DLD1 (cell line): ENCODE measurements at regions not wholly inside any gene's neighbourhood (a gene's known extent, or its start where the extent isn't known, plus 50 kb on each side); places are given as distances from the start of the nearest gene placed in this dataset.
"Not testable (repeated sequence)": the region's sequence is repeated elsewhere in the genome, so short reads cannot be mapped to it uniquely, and the experiment has no call there.

Source experiments
- in situ Hi-C: cut with HindIII; loops from 2 replicates; pipeline ENCODE4 v1.10.0; 2017; ENCODE audit warnings: low sequenced_read_pairs

DNA sequence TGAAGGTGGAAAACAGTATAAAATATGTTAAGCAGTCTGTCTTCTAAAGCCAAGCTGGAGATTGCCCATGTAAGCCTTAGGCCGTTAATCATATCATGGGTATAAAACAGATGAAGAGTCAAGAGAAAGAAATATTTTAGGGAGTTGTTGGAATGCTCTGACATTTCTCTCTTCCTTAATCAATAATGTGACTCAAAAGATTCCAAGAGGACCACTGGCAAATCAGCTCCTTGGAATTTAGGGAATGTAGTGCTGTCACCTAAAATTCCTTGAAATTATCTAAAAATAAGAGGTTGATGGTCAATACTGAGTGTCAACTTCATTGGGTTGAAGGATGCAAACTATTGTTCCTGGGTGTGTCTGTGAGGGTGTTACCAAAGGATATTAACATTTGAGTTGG is 525.9 kb downstream of the KCNA4 start:
- in situ Hi-C loops: no loop called here

DNA sequence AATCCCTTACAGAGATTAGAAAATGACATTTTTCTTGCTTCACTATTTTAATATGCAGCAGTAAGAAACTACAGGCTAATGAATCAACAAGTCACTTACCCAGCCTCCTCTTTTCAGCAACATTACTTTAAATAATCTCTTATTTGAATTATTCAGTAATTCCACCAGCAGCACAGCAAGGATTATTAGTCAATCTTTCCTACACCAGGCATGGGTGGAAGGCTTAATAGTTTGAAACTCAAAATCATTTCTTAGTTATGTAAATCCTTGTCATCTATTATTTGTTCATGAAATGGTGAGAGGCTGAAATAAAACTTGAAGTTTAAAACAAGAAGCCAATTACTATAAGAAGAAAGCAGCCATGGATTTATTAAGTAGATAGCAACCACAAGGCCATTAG is 530.5 kb downstream of the KCNA4 start:
- in situ Hi-C loops: no loop called here

DNA sequence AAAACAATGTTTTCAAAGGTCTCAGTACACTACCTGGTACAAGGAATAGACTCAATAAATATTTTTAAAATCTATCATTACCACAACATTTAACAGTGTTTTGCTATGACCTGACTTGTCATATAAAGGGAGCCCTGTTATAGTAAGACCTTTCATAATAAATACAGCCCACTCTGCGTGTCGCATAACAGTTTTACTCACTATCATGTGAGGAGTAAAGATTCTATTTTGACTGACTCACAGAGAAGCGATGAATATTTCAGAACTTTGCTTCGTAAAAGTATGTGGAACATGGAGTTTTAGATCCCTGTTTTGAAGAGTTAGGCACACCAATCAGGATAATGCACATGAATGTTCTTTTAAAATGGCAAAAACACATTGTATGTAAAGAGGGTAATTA is 531.2 kb downstream of the KCNA4 start:
- in situ Hi-C loops: no loop called here

DNA sequence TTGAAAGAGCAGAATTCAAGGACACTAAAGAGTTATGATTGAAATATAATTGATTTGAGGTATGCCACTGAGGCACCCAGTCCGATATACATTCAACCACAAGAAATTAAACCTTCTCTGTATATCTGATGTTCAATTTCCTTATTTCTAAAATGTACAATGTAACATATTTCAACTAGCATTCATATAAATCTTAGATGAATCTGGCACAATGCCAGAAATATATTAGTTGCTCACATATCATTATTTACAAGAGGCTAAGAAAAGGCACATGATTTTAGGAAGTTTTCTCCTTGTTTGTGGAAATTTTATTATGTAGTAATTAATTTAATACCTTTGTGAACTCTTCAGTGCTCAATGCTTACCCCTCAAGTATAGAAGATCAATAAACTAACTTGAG is 532.3 kb downstream of the KCNA4 start:
- in situ Hi-C loops: no loop called here

DNA sequence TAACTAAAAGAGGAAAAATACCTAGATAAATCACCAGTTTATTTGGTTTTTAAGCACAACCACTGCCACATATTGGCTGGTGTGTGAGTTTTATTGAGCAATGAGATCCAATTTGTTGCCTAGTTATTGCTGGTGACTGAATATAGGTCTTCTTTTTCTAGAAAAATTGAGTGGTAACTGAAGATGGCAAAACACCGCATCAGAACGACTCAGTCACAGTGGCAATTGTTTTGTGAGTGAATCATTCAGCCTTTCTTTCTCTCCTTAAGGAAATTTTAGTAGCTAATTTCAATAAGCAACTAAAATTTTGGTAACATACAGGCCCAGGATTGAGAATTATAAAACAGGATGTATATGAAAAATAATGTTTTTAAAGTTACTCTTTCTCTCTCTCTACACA is 533.0 kb downstream of the KCNA4 start:
- in situ Hi-C loops: no loop called here

DNA sequence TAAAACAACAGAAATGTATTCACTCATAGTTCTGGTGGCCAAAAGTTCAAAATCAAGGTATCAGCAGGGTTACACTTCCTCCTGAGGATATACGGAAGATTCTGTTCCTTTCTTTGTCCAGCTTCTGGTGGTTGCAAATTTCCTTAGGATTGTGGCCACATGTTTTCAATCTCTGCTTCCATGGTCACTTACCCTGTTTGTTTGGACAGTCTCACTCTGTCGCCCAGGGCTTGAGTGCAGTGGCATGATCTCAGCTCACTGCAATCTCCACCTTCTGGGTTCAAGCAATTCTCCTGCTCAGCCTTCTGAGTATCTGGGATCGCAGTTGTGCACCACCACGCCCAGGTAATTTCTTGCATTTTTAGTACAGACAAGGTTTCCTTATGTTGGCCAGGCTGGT is 534.3 kb downstream of the KCNA4 start:
- in situ Hi-C loops: no loop called here

DNA sequence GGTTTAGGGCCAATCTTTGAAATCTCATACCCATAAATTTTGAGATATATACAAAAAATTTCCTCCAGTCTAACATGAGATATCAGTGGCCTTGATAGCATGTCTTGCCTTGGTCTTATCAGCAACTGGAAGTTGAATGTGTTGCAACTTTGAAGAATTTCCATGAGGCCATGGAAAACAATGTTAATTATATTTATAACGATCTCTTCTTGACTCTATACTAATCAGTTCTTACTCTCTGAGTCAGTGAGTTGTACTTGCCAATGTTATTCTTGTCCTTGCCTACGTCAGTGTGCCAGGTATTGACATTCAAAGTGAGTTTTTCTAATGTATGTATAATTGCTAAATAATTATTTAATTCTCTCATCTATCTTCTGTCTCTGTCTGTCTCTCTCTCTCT is 535.1 kb downstream of the KCNA4 start:
- in situ Hi-C loops: no loop called here

DNA sequence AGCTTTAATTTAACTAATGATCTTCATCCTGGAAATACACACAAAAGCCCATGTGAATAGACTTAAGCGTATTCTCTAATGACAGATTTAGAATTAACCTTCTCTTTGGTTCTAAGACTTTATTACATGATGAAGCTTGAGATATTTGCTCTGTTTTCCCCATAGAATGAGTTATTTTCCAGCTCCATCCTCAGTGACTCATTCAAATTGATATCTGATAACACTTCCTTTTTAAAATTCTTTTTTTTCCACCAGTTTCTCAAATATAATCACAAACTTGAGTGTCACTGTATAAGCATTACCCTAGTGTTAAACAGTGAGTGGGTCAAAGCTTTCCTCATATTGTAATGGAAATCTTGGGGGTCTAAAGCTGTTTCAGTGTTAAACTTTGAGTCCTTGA is 535.8 kb downstream of the KCNA4 start:
- in situ Hi-C loops: no loop called here

DNA sequence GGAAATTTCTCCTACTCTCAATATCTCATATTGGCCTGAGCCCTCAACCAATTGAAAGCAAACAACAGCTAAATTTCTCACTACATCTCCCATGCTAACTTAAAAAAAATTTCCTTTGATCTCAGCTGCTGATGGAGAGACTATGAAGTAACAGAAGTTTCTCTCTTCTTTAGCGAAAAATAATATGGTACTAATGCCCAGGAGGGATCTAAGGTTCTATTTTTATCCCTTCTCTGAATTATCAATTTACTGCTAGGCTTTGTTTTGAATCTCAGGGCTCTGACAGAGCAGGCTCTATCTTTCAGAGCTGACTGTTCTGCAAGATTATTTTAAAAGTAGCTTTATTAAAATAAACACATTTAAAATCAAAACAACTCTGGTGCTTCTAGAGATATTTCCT is 558.6 kb downstream of the KCNA4 start:
- in situ Hi-C loops: no loop called here

DNA sequence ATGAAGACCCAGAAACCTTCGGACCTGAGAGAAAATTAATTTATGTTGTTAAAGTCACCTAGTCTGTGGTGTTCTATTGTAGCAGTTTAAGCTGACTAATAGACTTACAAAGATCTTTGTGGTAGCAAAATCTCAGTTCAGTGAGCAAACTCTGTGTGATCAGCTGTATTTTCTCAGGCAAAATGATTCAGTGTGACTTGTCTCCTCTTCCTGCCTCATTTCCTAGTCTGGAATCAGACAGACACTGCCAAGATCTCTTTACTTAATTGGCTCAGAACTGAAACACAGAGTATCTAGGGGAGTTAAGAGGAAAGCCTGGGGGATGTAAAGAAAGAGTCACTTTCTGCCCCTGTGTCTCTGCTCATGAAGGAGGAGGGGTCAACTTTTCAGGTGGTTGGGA is 564.7 kb downstream of the KCNA4 start:
- in situ Hi-C loops: no loop called here

DNA sequence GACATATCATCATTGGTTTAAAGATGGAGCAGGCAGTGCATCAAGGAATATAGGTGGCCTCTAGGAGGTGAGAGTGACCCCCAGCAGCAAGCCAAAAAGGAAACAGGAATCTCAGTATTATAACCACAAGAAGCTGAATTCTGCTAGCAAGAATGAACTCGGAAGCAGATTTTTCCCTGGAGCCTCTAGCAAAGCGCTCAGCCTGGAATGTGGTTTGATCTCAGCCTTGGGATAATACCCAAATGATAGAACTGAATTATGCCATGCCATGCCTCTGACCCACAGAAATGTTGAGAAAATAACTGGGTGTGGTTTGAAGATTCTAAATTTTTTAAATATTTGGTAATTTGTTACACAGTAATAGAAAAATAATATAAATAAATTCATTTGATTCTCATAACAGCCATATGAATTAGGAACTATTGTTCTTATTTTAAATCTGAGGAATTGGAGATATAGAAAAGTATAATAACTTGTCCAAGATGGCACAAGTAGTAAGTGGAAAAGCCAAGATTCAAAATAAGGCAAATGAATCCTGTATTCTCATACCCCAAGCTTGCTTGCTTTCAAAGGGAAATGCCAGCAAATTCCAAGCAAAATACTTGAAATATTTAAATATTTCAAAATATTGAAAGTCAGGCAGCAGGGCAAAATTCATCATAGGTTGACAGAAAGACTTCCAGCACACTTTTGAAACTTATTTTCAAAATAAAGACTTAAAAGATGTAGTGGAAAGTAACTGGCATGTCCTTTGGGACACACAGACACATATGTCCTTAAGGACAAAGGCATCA is 567.4 kb downstream of the KCNA4 start:
- in situ Hi-C loops: no loop called here

DNA sequence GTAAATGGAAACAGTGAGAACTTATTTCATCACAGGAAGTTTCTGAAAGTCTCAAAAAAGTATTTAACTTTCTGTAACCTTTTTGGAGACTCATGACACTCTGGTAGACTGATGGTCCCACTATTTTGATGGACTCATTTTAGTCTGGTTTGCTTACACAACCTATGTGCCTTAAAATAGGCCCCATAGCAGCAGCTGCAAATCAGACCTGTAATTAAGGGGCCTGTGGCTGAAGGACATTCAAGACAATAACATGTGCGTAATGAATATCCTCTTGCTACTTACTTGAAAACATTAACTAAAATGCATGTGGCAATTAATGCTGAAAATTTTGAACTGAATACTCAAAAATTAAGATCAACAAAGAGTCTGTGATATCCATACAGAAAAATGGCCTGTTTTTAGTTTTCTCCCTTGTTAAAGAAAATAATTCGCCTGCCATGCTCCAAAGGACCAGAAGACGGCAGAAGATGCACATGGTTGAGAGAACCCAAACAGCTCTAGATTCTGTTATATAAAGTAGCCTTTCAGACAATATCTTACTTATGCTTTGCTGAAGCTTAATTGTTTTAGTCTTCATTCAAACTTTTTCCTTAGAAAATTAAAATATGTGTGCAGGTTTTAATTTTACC is 568.5 kb downstream of the KCNA4 start:
- in situ Hi-C loops: no loop called here

DNA sequence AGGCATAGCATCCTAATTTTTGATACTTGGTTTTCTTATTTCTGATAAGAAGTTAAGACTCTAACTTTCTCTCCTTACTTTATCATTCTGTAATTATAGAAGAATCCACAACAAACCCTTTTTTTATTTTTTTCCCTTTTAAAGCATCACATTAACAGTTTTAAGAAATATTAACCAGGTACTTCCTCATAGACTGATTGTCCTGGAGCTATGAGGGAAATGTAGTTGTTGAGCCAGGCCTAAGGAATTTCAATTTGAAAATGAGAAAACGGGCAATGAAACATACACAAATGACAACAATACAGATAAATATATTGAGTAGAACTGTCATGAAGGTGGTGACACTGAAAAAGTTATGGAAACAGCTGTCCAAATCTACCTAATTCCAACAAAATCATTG is 569.0 kb downstream of the KCNA4 start:
- in situ Hi-C loops: no loop called here

DNA sequence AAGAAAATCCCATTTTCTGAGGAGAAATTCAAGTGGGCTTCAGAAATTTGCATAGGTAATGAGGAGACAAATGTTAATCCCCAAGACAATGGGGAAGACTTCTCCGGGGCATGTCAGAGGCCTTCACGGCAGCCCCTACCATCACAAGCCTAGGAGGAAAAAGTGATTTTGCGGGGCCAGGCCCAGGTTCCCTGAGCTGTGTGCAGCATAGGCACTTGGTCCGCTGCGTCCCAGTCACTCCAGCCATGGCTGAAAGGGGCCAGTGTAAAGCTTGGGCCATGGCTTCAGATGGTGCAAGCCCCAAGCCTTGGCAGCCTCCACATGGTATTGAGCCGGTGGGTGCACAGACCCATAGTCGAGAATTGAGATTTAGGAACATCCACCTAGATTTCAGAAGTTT is 570.7 kb downstream of the KCNA4 start:
- in situ Hi-C loops: no loop called here

DNA sequence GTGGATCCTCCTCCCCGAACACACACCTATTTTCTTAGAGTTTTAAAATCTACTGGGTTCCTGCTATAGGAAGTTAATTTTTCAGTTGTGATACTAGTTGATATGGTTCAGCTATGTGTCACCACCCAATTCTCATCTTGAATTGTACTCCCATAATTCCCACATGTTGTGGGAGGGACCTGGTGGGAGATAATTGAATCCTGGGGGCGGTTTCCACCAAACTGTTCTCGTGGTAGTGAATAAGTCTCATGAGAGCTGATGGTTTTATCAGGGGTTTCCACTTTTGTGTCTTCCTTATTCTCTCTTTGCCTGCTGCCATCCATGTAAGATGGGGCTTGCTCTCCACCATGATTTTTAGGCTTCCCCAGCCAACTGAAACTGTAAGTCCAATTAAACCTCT is 571.6 kb downstream of the KCNA4 start:
- in situ Hi-C loops: not testable (repeated sequence)

DNA sequence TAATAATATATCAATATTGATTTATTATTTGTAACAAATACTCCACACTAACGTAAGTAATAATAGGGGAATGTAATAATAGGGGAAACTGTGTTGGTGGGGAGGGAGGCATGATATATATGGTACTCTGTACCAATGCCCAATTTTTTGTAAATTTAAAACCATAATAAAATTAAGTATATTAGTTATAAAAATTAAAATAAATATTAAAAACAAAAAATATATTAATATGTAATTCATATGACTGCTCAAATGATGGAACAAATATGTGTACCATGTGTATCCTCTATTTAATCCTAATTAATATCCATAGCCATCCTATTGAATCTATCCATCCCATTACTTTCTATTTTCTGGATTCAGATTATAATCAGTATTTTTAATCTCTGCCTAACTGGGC is 578.0 kb downstream of the KCNA4 start:
- in situ Hi-C loops: no loop called here

DNA sequence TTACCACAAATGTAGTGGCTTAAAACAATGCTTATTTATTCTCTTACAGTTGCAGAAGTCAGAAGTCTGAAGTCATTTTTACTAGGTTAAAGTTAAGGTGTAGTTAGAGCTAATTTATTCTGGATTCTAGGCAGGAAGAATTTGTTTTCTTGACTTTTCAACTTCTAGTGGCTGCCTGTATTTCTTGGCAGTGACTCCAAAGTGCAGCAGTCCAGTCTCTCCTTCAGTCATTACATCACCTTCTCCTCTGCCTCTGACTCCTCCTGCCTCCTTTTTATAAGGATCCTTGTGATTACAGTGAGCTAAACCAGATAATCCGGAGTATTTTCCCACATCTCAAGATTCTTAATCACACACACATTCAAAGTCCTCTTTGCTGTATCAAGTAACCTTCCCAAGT is 581.4 kb downstream of the KCNA4 start:
- in situ Hi-C loops: no loop called here

DNA sequence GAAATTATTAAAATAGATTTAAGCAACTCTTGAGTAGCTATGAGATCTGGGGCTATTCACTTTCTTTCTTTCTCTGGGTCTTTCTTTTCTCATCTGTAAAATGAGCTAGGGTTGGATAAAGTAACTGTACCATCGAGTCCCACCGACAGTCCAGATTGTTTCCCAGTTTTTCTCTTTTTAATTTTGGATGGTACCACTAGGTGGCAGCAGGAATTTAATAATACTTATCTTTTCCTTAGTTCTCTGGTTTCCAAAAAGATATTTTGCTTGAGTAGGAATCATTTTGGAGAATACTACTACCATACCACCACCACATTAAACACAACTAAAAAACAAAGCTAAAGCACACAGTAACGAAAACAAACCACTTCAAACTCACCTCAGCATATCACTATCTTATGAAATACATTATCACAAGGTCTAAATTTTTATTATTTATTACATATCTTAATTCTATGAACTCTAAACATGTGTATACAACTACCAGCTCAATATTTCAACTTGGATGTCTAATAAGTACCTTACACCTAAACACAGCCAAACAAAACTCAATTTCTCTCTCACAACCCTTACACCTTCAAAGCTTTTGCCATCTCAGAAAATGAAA is 584.0 kb downstream of the KCNA4 start:
- in situ Hi-C loops: loop anchor here (5.0 kb wide), 1 partner anchor 41 kb away; no protein-coding TSS in a partner anchor

DNA sequence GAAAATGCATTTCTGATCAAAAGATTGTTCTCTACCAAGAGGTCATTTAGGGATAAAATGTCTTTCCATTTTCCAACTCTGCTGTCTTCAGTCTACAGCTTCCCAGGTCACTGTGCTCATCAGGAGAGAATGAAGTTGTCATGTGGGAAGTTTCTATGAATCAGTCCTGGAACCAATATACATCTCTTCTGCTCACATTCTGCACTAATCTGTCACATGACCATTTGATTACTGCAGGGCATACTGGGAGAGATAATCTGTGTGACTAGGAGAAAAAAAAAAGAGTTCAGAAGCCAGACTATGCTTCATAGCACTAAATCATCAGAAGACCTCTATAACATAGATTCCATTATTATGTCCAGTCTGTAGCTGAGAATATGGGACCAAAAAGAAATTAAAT is 611.5 kb downstream of the KCNA4 start:
- in situ Hi-C loops: no loop called here

DNA sequence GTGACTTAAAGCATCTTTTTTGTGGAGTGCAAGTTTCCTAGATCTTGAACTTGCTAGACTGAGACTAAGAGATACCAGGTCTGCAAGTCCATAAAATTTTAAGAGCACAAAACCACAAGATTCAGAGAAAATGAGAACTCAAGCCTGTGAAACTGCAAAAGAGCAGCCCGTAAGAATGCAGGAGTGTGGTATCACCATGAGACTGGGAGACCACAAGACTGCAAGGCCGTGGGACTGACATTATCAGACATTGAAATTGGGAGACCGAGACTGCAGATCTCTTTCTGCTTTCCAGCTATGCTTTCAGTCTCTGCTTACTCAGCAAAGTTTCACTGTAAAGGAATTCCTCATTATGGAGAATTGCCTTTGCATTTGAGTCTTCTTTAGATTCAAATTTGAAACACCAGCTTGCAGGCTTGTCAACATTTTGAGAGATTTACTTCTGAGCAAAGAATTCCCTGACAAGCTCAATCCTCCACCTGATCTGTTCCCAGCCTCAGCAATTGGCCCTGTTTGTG is 621.2 kb downstream of the KCNA4 start:
- in situ Hi-C loops: no loop called here

DNA sequence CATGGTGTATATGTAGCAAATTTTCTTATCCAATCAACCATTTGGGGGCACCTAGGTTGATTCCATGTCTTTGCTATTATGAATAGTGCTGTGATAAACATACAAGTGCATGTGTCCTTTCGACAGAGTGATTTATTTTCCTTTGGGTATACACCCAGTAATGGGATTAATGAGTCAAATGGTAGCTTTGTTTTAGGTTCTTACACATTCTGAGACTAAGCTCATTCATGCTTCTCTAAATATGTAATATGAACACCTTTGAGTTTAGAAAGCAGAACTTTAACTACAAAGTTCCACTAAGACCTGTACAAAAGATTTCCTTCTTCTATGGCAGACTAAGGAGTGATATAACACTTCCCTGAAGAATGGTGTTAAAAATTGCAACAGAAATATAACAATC is 627.0 kb downstream of the KCNA4 start:
- in situ Hi-C loops: loop anchor here (5.0 kb wide), 1 partner anchor 43 kb away; no protein-coding TSS in a partner anchor

DNA sequence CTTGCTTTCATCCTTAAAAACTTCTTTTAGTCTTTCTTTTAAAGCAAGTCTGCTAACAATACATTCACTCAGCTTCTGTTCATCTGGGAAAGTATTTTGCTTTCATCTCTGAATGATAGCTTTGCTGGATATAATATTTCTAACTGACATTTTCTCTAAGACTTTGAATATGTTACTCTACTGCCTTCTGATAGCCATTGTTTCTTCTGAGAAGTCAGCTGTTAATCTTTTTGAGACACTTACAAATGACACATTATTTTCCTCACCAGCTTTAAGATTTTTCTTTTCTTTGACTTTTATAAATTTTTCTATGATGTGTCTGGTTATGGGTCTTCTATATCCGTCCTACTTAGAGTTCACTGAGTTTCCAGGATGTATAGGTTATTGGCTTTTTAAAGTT is 643.1 kb downstream of the KCNA4 start:
- in situ Hi-C loops: no loop called here
